Smooth muscle cell (in vitro differentiated cells): ENCODE measurements at regions not wholly inside any gene's neighbourhood (a gene's known extent, or its start where the extent isn't known, plus 50 kb on each side); places are given as distances from the start of the nearest gene placed in this dataset.

Experiments used
- DNase-seq: peaks from one replicate; lab custom pipeline; 2025; ENCODE audit not compliant: unreplicated experiment; lab: John Stamatoyannopoulos, UW
- H2AFZ ChIP-seq: fragments of 200-600 bp; sonication (generic); 2 replicates; pipeline ENCODE4 v1.6.0; 2016; ENCODE audit warnings: antibody characterized with exemption, low read depth, mild to moderate bottlenecking
- H3F3A ChIP-seq: fragments of 200-600 bp; sonication (generic); 2 replicates; pipeline ENCODE4 v1.6.0; 2017; ENCODE audit warnings: antibody characterized with exemption, low read depth
- H3K27ac ChIP-seq: fragments of 200-600 bp; sonication (generic); 2 replicates; pipeline ENCODE4 v1.5.1; 2016; ENCODE audit warnings: low read depth, mild to moderate bottlenecking
- H3K27me3 ChIP-seq: fragments of 200-600 bp; sonication (generic); 2 replicates; pipeline ENCODE4 v1.6.1; 2016; ENCODE audit warnings: low read depth, mild to moderate bottlenecking
- H3K36me3 ChIP-seq: fragments of 200-600 bp; sonication (generic); 2 replicates; pipeline ENCODE4 v1.5.1; 2016; ENCODE audit warnings: low read depth
- H3K4me1 ChIP-seq: fragments of 200-600 bp; sonication (generic); 2 replicates; pipeline ENCODE4 v1.5.1; 2016; ENCODE audit warnings: low read depth
- H3K4me2 ChIP-seq: fragments of 200-600 bp; sonication (generic); 2 replicates; pipeline ENCODE4 v1.6.0; 2016; ENCODE audit warnings: mild to moderate bottlenecking
- H3K4me3 ChIP-seq: fragments of 200-600 bp; sonication (generic); 2 replicates; pipeline ENCODE4 v1.5.1; 2016; ENCODE audit warnings: mild to moderate bottlenecking
- H3K79me2 ChIP-seq: fragments of 200-600 bp; sonication (generic); 2 replicates; pipeline ENCODE4 v1.6.0; 2016; ENCODE audit warnings: low read depth, mild to moderate bottlenecking
- H3K9ac ChIP-seq: fragments of 200-600 bp; sonication (generic); 2 replicates; pipeline ENCODE4 v1.6.0; 2016; ENCODE audit warnings: low read depth
- H3K9me3 ChIP-seq: fragments of 200-600 bp; sonication (generic); replicated peaks from 2 replicates; pipeline ENCODE4 v1.5.1; 2016; ENCODE audit warnings: low read depth
- H4K20me1 ChIP-seq: fragments of 200-600 bp; sonication (generic); 2 replicates; pipeline ENCODE4 v1.6.0; 2016; ENCODE audit warnings: low read depth
- CTCF ChIP-seq: fragments of 200-600 bp; sonication (generic); IDR thresholded peaks from 2 replicates; pipeline ENCODE4 v1.5.1; 2017; ENCODE audit warnings: borderline replicate concordance, mild to moderate bottlenecking, antibody characterized with exemption; ENCODE audit not compliant: insufficient read depth, poor library complexity, severe bottlenecking
- WGBS: methylation state at CpG from one replicate; pipeline ENCODE4 v1.1.7; 2016; ENCODE audit warnings: low lambda C conversion rate; 5-methylcytosine and 5-hydroxymethylcytosine counted together

DNA sequence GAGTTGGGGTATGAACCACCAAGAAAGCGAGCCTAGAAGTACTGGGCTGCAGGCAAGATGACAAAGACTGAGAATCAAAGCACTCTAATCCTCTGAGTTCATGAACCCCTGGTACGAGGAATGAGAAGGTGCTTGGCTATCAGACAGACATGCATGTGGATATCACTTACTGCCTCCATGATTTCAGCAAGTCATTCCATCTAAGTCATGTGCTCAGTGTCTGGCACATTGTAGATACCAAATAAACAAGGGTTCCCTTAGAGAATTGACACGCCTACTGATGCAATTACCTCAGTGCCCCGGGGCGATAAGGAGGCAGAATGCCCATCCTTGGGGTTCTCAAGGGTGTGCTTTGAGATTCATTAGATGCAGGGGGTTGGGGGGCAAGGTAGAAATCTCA lies 125.6 kb upstream of the PKDCC start:
- Histone ChIP-seq H3K4me2 (no peak overlapping the region), H4K20me1 (no peaks in the 10 kb centered on the region), H2AFZ (no peak overlapping the region), H3K27ac (no peak overlapping the region), H3K79me2 (no peaks in the 10 kb centered on the region), H3F3A (peaks cover 6% of the 10 kb centered on the region), H3K9ac (no peak overlapping the region), H3K9me3 (no peaks in the 10 kb centered on the region), H3K27me3 (no peaks in the 10 kb centered on the region), H3K4me1 (no peaks in the 10 kb centered on the region), H3K4me3 (no peak overlapping the region), H3K36me3 (no peaks in the 10 kb centered on the region)
- WGBS = 89% methylated on average over 5 of the region's 5 CpGs
- DNase-seq = no peak
- no peak for TF ChIP-seq CTCF

- H3K9me3 ChIP-seq = no peaks in the 10 kb centered on the region
- H3K4me3 ChIP-seq = no peak overlapping the region
- peaks cover under 1% of the 10 kb centered on the region for H3K4me1 ChIP-seq
- H3K4me2 ChIP-seq = no peak overlapping the region
- H2AFZ ChIP-seq = no peak overlapping the region
- H3F3A ChIP-seq = peaks cover 13% of the 10 kb centered on the region
- no peak for DNase-seq
- no peaks in the 10 kb centered on the region for H3K79me2 ChIP-seq
- H4K20me1 ChIP-seq = no peaks in the 10 kb centered on the region
- TF ChIP-seq CTCF = no peak
- no peak overlapping the region for H3K27ac ChIP-seq
- H3K27me3 ChIP-seq = no peaks in the 10 kb centered on the region
- H3K9ac ChIP-seq = no peak overlapping the region
- H3K36me3 ChIP-seq = no peaks in the 10 kb centered on the region
- WGBS = 67% methylated on average over 9 of the region's 9 CpGs
These were observed 124.5 kb upstream of the PKDCC start for GRCh38 chr2:41923156-41923786.

- 62% methylated on average over 5 of the region's 5 CpGs for WGBS
- DNase-seq = no peak
These were observed 123.8 kb upstream of the PKDCC start for GRCh38 chr2:41924024-41924423.

More at GRCh38 chr2:41924024-41924423, 123.8 kb upstream of the PKDCC start:
- Histone ChIP-seq H3K9ac (no peak overlapping the region), H3K9me3 (no peaks in the 10 kb centered on the region), H3K4me2 (no peak overlapping the region), H2AFZ (no peak overlapping the region), H3K4me1 (peaks cover 7% of the 10 kb centered on the region), H3K36me3 (no peaks in the 10 kb centered on the region), H3K27me3 (no peaks in the 10 kb centered on the region), H3F3A (peaks cover 18% of the 10 kb centered on the region), H4K20me1 (no peaks in the 10 kb centered on the region), H3K4me3 (no peak overlapping the region), H3K79me2 (no peaks in the 10 kb centered on the region), H3K27ac (no peak overlapping the region)
- TF ChIP-seq CTCF = no peak
